ENCODE measurements at regions not wholly inside any gene's neighbourhood (a gene's known extent, or its start where the extent isn't known, plus 50 kb on each side); places are given as distances from the start of the nearest gene placed in this dataset.

GRCh38 chr6:100259865-100260264 is 204.9 kb downstream of the SIM1 start:
- Histone ChIP-seq H4K8ac (ENCODE audit: low read depth, low read length) (no peak overlapping the region), H2BK15ac (ENCODE audit: low read length) (no peak overlapping the region), H3K27me3 (ENCODE audit: control insufficient read depth in 3 of 3, insufficient read depth in 3 of 3, low read depth in 1 of 3, low read length in 3 of 3) (peaks cover 0 to 60% (median 0%) of the 10 kb centered on the region in 3 experiments), H3K4me2 (ENCODE audit: insufficient read depth, low read length, poor library complexity, severe bottlenecking) (no peak overlapping the region), H3K36me3 (replicated peaks in 1 of 2; ENCODE audit: control insufficient read depth in 2 of 2, insufficient read depth in 2 of 2, low read length in 2 of 2) (no peaks in the 10 kb centered on the region), H3K18ac (ENCODE audit: low read length) (no peak overlapping the region), H2BK120ac (ENCODE audit: low read depth, low read length) (no peak overlapping the region), H3K4ac (ENCODE audit: low read length) (no peak overlapping the region), H3K4me1 (ENCODE audit: control insufficient read depth in 2 of 2, insufficient read depth in 1 of 2, low read depth in 1 of 2, low read length in 2 of 2) (peaks cover 0 to 3% of the 10 kb centered on the region in 2 donors), H3K23ac (ENCODE audit: low read depth, low read length, poor library complexity) (no peak overlapping the region), H2BK12ac (ENCODE audit: low read length) (no peak overlapping the region), H3K79me1 (ENCODE audit: low read depth, low read length) (no peaks in the 10 kb centered on the region), H2AFZ (ENCODE audit: low read length) (no peak overlapping the region), H3K27ac (replicated peaks; ENCODE audit: low read length) (no peak overlapping the region), H3K9me3 (replicated peaks in 1 of 2; ENCODE audit: control insufficient read depth in 2 of 2, insufficient read depth in 1 of 2, low read depth in 1 of 2, low read length in 2 of 2) (no peaks in the 10 kb centered on the region), H2AK5ac (ENCODE audit: low read depth, low read length) (no peak overlapping the region), H4K91ac (ENCODE audit: low read depth, low read length, poor library complexity) (no peak overlapping the region), H3K14ac (ENCODE audit: low read length) (no peak overlapping the region), H3K4me3 (ENCODE audit: low read length in 2 of 2) (no peak overlapping the region), H3K9ac (ENCODE audit: low read depth, low read length, poor library complexity) (no peak overlapping the region), H2BK5ac (ENCODE audit: low read length) (no peak overlapping the region)
- no CpG with 5 or more reads among the region's 3 CpGs for WGBS, 2 donors (ENCODE audit: extremely low coverage in 2 of 2, insufficient read length in 2 of 2, insufficient replicate concordance in 1 of 2)
- DNase-seq (ENCODE audit: low spot score), result no peak

GRCh38 chr6:100258752-100259151 is 206.0 kb downstream of the SIM1 start:
- Histone ChIP-seq H3K14ac (ENCODE audit: low read length) (no peak overlapping the region), H3K36me3 (replicated peaks in 1 of 2; ENCODE audit: control insufficient read depth in 2 of 2, insufficient read depth in 2 of 2, low read length in 2 of 2) (no peaks in the 10 kb centered on the region), H3K18ac (ENCODE audit: low read length) (no peak overlapping the region), H3K79me1 (ENCODE audit: low read depth, low read length) (no peaks in the 10 kb centered on the region), H4K91ac (ENCODE audit: low read depth, low read length, poor library complexity) (no peak overlapping the region), H3K4ac (ENCODE audit: low read length) (no peak overlapping the region), H3K9ac (ENCODE audit: low read depth, low read length, poor library complexity) (no peak overlapping the region), H4K8ac (ENCODE audit: low read depth, low read length) (no peak overlapping the region), H3K27ac (replicated peaks; ENCODE audit: low read length) (no peak overlapping the region), H3K4me1 (ENCODE audit: control insufficient read depth in 2 of 2, insufficient read depth in 1 of 2, low read depth in 1 of 2, low read length in 2 of 2) (peaks cover 0 to 3% of the 10 kb centered on the region in 2 donors), H3K4me2 (ENCODE audit: insufficient read depth, low read length, poor library complexity, severe bottlenecking) (no peak overlapping the region), H3K27me3 (ENCODE audit: control insufficient read depth in 3 of 3, insufficient read depth in 3 of 3, low read depth in 1 of 3, low read length in 3 of 3) (peaks cover 0 to 56% (median 0%) of the 10 kb centered on the region in 3 experiments), H2BK15ac (ENCODE audit: low read length) (no peak overlapping the region), H2BK12ac (ENCODE audit: low read length) (no peak overlapping the region), H2AK5ac (ENCODE audit: low read depth, low read length) (no peak overlapping the region), H2BK120ac (ENCODE audit: low read depth, low read length) (no peak overlapping the region), H3K23ac (ENCODE audit: low read depth, low read length, poor library complexity) (no peak overlapping the region), H3K4me3 (ENCODE audit: low read length in 2 of 2) (no peak overlapping the region), H2BK5ac (ENCODE audit: low read length) (no peak overlapping the region), H3K9me3 (replicated peaks in 1 of 2; ENCODE audit: control insufficient read depth in 2 of 2, insufficient read depth in 1 of 2, low read depth in 1 of 2, low read length in 2 of 2) (no peaks in the 10 kb centered on the region), H2AFZ (ENCODE audit: low read length) (no peak overlapping the region)
- no peak for DNase-seq (ENCODE audit: low spot score)
- WGBS, 2 donors (ENCODE audit: extremely low coverage in 2 of 2, insufficient read length in 2 of 2, insufficient replicate concordance in 1 of 2), result no CpG with 5 or more reads among the region's 2 CpGs

GRCh38 chr6:100257793-100258395 is 206.8 kb downstream of the SIM1 start:
- no peak overlapping the region for H4K91ac ChIP-seq (ENCODE audit: low read depth, low read length, poor library complexity)
- H3K14ac ChIP-seq (ENCODE audit: low read length), result no peak overlapping the region
- H3K4me1 ChIP-seq (ENCODE audit: control insufficient read depth in 2 of 2, insufficient read depth in 1 of 2, low read depth in 1 of 2, low read length in 2 of 2), result peaks cover 0 to 5% of the 10 kb centered on the region in 2 donors
- no peaks in the 10 kb centered on the region for H3K9me3 ChIP-seq (replicated peaks in 1 of 2; ENCODE audit: control insufficient read depth in 2 of 2, insufficient read depth in 1 of 2, low read depth in 1 of 2, low read length in 2 of 2)
- no peak overlapping the region for H2AK5ac ChIP-seq (ENCODE audit: low read depth, low read length)
- H2BK5ac ChIP-seq (ENCODE audit: low read length), result no peak overlapping the region
- peak; percentile 33 for DNase-seq (ENCODE audit: low spot score)
- WGBS, 2 donors (ENCODE audit: extremely low coverage in 2 of 2, insufficient read length in 2 of 2, insufficient replicate concordance in 1 of 2), result no CpG with 5 or more reads among the region's 4 CpGs
- H3K4ac ChIP-seq (ENCODE audit: low read length), result no peak overlapping the region
- H2BK12ac ChIP-seq (ENCODE audit: low read length), result no peak overlapping the region
- peaks cover 0 to 55% (median 0%) of the 10 kb centered on the region in 3 experiments for H3K27me3 ChIP-seq (ENCODE audit: control insufficient read depth in 3 of 3, insufficient read depth in 3 of 3, low read depth in 1 of 3, low read length in 3 of 3)
- no peak overlapping the region for H3K9ac ChIP-seq (ENCODE audit: low read depth, low read length, poor library complexity)
- H2AFZ ChIP-seq (ENCODE audit: low read length), result no peak overlapping the region
- no peak overlapping the region for H4K8ac ChIP-seq (ENCODE audit: low read depth, low read length)
- no peak overlapping the region for H3K23ac ChIP-seq (ENCODE audit: low read depth, low read length, poor library complexity)
- no peak overlapping the region for H2BK15ac ChIP-seq (ENCODE audit: low read length)
- no peaks in the 10 kb centered on the region for H3K79me1 ChIP-seq (ENCODE audit: low read depth, low read length)
- H3K18ac ChIP-seq (ENCODE audit: low read length), result no peak overlapping the region
- no peaks in the 10 kb centered on the region for H3K36me3 ChIP-seq (replicated peaks in 1 of 2; ENCODE audit: control insufficient read depth in 2 of 2, insufficient read depth in 2 of 2, low read length in 2 of 2)
- H3K4me3 ChIP-seq (ENCODE audit: low read length in 2 of 2), result no peak overlapping the region
- no peak overlapping the region for H3K4me2 ChIP-seq (ENCODE audit: insufficient read depth, low read length, poor library complexity, severe bottlenecking)
- H3K27ac ChIP-seq (replicated peaks; ENCODE audit: low read length), result no peak overlapping the region
- no peak overlapping the region for H2BK120ac ChIP-seq (ENCODE audit: low read depth, low read length)

- H3K27me3 ChIP-seq (ENCODE audit: control insufficient read depth in 3 of 3, insufficient read depth in 3 of 3, low read depth in 1 of 3, low read length in 3 of 3), result peaks cover 0 to 64% (median 0%) of the 10 kb centered on the region in 3 experiments
- no peak overlapping the region for H3K4ac ChIP-seq (ENCODE audit: low read length)
- H3K9me3 ChIP-seq (replicated peaks in 1 of 2; ENCODE audit: control insufficient read depth in 2 of 2, insufficient read depth in 1 of 2, low read depth in 1 of 2, low read length in 2 of 2), result peaks cover 0 to 2% of the 10 kb centered on the region in 2 donors
- no peak overlapping the region for H2AK5ac ChIP-seq (ENCODE audit: low read depth, low read length)
- H2BK5ac ChIP-seq (ENCODE audit: low read length), result no peak overlapping the region
- no peak overlapping the region for H3K4me3 ChIP-seq (ENCODE audit: low read length in 2 of 2)
- no peak overlapping the region for H2AFZ ChIP-seq (ENCODE audit: low read length)
- H3K4me2 ChIP-seq (ENCODE audit: insufficient read depth, low read length, poor library complexity, severe bottlenecking), result no peak overlapping the region
- H4K91ac ChIP-seq (ENCODE audit: low read depth, low read length, poor library complexity), result no peak overlapping the region
- H3K14ac ChIP-seq (ENCODE audit: low read length), result no peak overlapping the region
- no peaks in the 10 kb centered on the region for H3K36me3 ChIP-seq (replicated peaks in 1 of 2; ENCODE audit: control insufficient read depth in 2 of 2, insufficient read depth in 2 of 2, low read length in 2 of 2)
- WGBS, 2 donors (ENCODE audit: extremely low coverage in 2 of 2, insufficient read length in 2 of 2, insufficient replicate concordance in 1 of 2), result no CpG with 5 or more reads among the region's 5 CpGs
- no peak overlapping the region for H4K8ac ChIP-seq (ENCODE audit: low read depth, low read length)
- no peak overlapping the region for H3K9ac ChIP-seq (ENCODE audit: low read depth, low read length, poor library complexity)
- no peak overlapping the region for H3K18ac ChIP-seq (ENCODE audit: low read length)
- no peak overlapping the region for H2BK120ac ChIP-seq (ENCODE audit: low read depth, low read length)
- peaks cover 0 to 7% of the 10 kb centered on the region in 2 donors for H3K4me1 ChIP-seq (ENCODE audit: control insufficient read depth in 2 of 2, insufficient read depth in 1 of 2, low read depth in 1 of 2, low read length in 2 of 2)
- no peaks in the 10 kb centered on the region for H3K79me1 ChIP-seq (ENCODE audit: low read depth, low read length)
- no peak for DNase-seq (ENCODE audit: low spot score)
- H2BK15ac ChIP-seq (ENCODE audit: low read length), result no peak overlapping the region
- no peak overlapping the region for H3K27ac ChIP-seq (replicated peaks; ENCODE audit: low read length)
- H2BK12ac ChIP-seq (ENCODE audit: low read length), result no peak overlapping the region
- no peak overlapping the region for H3K23ac ChIP-seq (ENCODE audit: low read depth, low read length, poor library complexity)
These were observed 209.0 kb downstream of the SIM1 start for GRCh38 chr6:100255701-100256100.

Data from neuronal stem cell (in vitro differentiated cells).